Ovary (tissue), 7 donors: ENCODE measurements at regions not wholly inside any gene's neighbourhood (a gene's known extent, or its start where the extent isn't known, plus 50 kb on each side); places are given as distances from the start of the nearest gene placed in this dataset.

Experiments used
- DNase-seq, 5 donors: peaks; one replicate each; pipeline ENCODE4 v3.0.0-alpha.2; 2019 to 2020
- H3K27ac ChIP-seq, 2 donors: fragments of 200-600 bp; one replicate each; pipeline versions ENCODE4 v1.5.1 to v1.8.0; 2019 to 2022
- H3K27me3 ChIP-seq: fragments of 200-600 bp; one replicate; pipeline ENCODE4 v1.8.0; 2022
- H3K36me3 ChIP-seq: fragments of 200-600 bp; sonication (generic); one replicate; pipeline ENCODE4 v1.5.1; 2019
- H3K4me1 ChIP-seq: one replicate; pipeline ENCODE4 v1.8.1; 2013; ENCODE audit warnings: mild to moderate bottlenecking, moderate library complexity; ENCODE audit not compliant: insufficient read depth
- H3K4me3 ChIP-seq: fragments of 200-600 bp; sonication (generic); one replicate; pipeline ENCODE4 v1.5.1; 2017
- H3K9me3 ChIP-seq, 2 donors: fragments of 200-600 bp in 1 of 2; sonication (generic) in 1 of 2; one replicate each; pipeline versions ENCODE4 v1.5.1 to v1.8.1; 2013 to 2019; ENCODE audit warnings: mild to moderate bottlenecking in 1 of 2, moderate library complexity in 1 of 2
- EP300 ChIP-seq: sonication (generic); formaldehyde crosslinking; IDR thresholded peaks from one replicate; pipeline ENCODE4 v1.6.1; 2017; ENCODE audit warnings: antibody characterized with exemption
- POLR2A ChIP-seq: fragments of 450-650 bp; IDR thresholded peaks from one replicate; pipeline ENCODE4 v1.6.1; 2017; ENCODE audit warnings: antibody characterized with exemption, mild to moderate bottlenecking, moderate library complexity
- WGBS, 3 donors: extraction: QIAGEN DNeasy Blood & Tissue Kit in 1 of 3; methylation state at CpG; one replicate each; pipeline versions ENCODE4 v1.1.5 to v1.1.7; 2013 to 2017; 5-methylcytosine and 5-hydroxymethylcytosine counted together
- intact Hi-C, 4 donors: fragments of 100-400 bp; cut with DNase I; formaldehyde crosslinking; loops; one replicate each; pipeline versions ENCODE4 v1.11.0 to v1.15.1; 2022 to 2023
- TF ChIP-seq, protein P1 (sequence below), 3 donors: fragments of 450-650 bp in 2 of 3; fragments of 200-600 bp in 1 of 3; IDR thresholded peaks; one replicate each; pipeline versions ENCODE4 v1.5.1 to v1.8.0; 2016 to 2022; ENCODE audit warnings: antibody characterized with exemption in 3 of 3, mild to moderate bottlenecking in 1 of 3
- donor health status: DM: no; HTN: no; CAD: no; lungs with moderate emphysema.
- donor health status: DM: no; HTN: no; CAD: no.
- donor health status: Bipolar disorder and iron deficiency.
- donor health status: DM: no; HTN: no; CAD: no.
- donor health status: DM: yes; HTN: yes; CAD: no.

DNA sequence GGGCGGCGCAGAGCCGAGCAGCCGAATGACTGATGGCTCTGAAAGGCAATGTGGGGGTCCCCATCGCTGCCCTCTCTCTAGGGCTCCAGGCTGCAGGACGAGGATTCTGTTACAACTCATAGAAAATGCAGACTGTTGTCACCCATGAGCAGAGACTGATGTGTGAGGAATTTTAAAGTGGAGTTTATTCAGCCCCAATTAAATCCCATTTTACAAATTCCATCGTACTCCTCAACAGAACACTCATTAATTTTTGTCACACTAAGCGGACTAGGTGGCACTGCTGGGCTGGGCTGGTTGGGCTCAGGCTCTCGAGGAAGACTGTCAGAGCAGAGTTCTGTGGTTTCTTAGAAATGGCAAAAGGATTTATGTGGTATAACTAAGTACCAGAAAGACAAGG is 102.6 kb upstream of the SPON1 start:
- WGBS, 3 donors = 57 to 69% (median 69%) methylated on average over 9 of the region's 9 CpGs

GRCh38 chr11:13861411-13861810 is 101.1 kb upstream of the SPON1 start:
- Histone ChIP-seq H3K4me1 (no peaks in the 10 kb centered on the region), H3K4me3 (no peak overlapping the region), H3K9me3 (no peaks in the 10 kb centered on the region), H3K36me3 (no peaks in the 10 kb centered on the region), H3K27ac (no peak overlapping the region), H3K27me3 (no peaks in the 10 kb centered on the region)
- 85 to 88% (median 87%) methylated on average over 3 of the region's 3 CpGs for WGBS, 3 donors
- DNase-seq = no peak
- no peak for TF ChIP-seq POLR2A
- TF ChIP-seq, protein P1, sequence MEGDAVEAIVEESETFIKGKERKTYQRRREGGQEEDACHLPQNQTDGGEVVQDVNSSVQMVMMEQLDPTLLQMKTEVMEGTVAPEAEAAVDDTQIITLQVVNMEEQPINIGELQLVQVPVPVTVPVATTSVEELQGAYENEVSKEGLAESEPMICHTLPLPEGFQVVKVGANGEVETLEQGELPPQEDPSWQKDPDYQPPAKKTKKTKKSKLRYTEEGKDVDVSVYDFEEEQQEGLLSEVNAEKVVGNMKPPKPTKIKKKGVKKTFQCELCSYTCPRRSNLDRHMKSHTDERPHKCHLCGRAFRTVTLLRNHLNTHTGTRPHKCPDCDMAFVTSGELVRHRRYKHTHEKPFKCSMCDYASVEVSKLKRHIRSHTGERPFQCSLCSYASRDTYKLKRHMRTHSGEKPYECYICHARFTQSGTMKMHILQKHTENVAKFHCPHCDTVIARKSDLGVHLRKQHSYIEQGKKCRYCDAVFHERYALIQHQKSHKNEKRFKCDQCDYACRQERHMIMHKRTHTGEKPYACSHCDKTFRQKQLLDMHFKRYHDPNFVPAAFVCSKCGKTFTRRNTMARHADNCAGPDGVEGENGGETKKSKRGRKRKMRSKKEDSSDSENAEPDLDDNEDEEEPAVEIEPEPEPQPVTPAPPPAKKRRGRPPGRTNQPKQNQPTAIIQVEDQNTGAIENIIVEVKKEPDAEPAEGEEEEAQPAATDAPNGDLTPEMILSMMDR (IDR thresholded peaks at IDR 0.05) = no peak
- intact Hi-C loops = no loop called here

More for the DNA sequence above, 102.6 kb upstream of the SPON1 start:
- no peaks in the 10 kb centered on the region for H3K9me3 ChIP-seq
- H3K27me3 ChIP-seq = no peaks in the 10 kb centered on the region
- intact Hi-C loops = no loop called here
- DNase-seq = no peak
- no peaks in the 10 kb centered on the region for H3K4me1 ChIP-seq
- no peak overlapping the region for H3K27ac ChIP-seq
- H3K36me3 ChIP-seq = no peaks in the 10 kb centered on the region
- TF ChIP-seq EP300 (no peak), POLR2A (no peak)
- TF ChIP-seq, protein P1 (IDR thresholded peaks at IDR 0.05) = no peak
- H3K4me3 ChIP-seq = no peak overlapping the region

DNA sequence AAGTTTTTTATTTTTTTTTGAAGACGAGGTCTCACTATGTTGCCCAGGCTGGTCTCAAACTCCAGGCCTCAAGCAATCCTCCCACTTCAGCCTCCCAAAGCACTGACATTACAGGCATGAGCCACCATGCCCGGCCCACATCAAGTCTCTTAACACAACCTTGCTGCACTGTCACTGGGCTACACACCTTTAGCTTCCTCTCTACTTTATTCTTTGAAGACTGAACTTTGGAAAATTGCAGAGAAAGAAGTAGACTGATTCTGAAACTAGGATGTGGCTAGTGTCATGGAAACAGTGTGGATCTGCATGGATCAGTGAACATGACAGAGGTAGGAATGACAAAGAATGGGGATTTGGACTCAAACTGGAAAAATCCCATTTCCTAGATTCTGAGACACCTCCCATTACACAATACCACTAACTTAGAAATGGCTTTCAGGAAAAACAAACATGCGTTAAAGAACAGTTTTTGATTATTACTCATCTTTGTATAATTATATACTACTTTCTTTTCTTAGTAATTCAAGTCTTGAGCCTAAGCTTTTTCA is 99.6 kb upstream of the SPON1 start:
- no peaks in the 10 kb centered on the region for H3K36me3 ChIP-seq
- H3K4me1 ChIP-seq = no peaks in the 10 kb centered on the region
- H3K4me3 ChIP-seq = no peak overlapping the region
- no peak for TF ChIP-seq POLR2A
- TF ChIP-seq, protein P1 (IDR thresholded peaks at IDR 0.05) = no peak
- no peak for TF ChIP-seq EP300
- no peak overlapping the region for H3K27ac ChIP-seq
- intact Hi-C loops = no loop called here
- 77 to 91% (median 81%) methylated on average over 3 of the region's 3 CpGs for WGBS, 3 donors
- no peak for DNase-seq
- no peaks in the 10 kb centered on the region for H3K27me3 ChIP-seq
- H3K9me3 ChIP-seq = no peaks in the 10 kb centered on the region

GRCh38 chr11:13868710-13869397 is 93.7 kb upstream of the SPON1 start:
- Histone ChIP-seq H3K36me3 (no peaks in the 10 kb centered on the region), H3K9me3 (no peaks in the 10 kb centered on the region), H3K27ac (no peak overlapping the region), H3K4me3 (no peak overlapping the region), H3K4me1 (no peaks in the 10 kb centered on the region), H3K27me3 (no peaks in the 10 kb centered on the region)
- DNase-seq = no peak
- intact Hi-C loops = no loop called here
- TF ChIP-seq EP300 (no peak), POLR2A (no peak)
- TF ChIP-seq, protein P1 (IDR thresholded peaks at IDR 0.05) = no peak
- WGBS, 3 donors = 33 to 40% (median 35%) methylated on average over 2 of the region's 2 CpGs
